ENCODE measurements at regions not wholly inside any gene's neighbourhood (a gene's known extent, or its start where the extent isn't known, plus 50 kb on each side); places are given as distances from the start of the nearest gene placed in this dataset.
"Not testable (repeated sequence)": the region's sequence is repeated elsewhere in the genome, so short reads cannot be mapped to it uniquely, and the experiment has no call there.

DNA sequence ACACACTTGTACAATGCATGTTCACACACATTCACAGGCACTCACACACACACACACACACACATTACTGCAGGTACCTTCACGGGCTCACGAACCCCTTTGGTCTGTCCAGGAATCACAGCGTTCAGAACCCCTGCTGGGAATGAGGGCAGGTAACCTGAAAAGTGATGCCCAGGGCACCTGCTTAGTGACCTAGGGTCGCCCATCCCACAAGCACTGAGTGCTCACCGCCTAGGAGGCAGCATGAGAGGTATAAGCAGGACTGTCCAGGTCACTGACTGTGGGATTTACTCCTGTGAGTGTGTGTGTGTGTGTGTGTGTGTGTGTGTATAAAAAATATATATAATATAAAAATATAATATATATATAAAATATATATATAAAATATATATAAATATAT is 150.9 kb downstream of the GALR1 start:
- DNase-seq (ENCODE audit: low read depth) = no peak
- TF ChIP-seq, protein P1, sequence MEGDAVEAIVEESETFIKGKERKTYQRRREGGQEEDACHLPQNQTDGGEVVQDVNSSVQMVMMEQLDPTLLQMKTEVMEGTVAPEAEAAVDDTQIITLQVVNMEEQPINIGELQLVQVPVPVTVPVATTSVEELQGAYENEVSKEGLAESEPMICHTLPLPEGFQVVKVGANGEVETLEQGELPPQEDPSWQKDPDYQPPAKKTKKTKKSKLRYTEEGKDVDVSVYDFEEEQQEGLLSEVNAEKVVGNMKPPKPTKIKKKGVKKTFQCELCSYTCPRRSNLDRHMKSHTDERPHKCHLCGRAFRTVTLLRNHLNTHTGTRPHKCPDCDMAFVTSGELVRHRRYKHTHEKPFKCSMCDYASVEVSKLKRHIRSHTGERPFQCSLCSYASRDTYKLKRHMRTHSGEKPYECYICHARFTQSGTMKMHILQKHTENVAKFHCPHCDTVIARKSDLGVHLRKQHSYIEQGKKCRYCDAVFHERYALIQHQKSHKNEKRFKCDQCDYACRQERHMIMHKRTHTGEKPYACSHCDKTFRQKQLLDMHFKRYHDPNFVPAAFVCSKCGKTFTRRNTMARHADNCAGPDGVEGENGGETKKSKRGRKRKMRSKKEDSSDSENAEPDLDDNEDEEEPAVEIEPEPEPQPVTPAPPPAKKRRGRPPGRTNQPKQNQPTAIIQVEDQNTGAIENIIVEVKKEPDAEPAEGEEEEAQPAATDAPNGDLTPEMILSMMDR (conservative IDR thresholded peaks at IDR 0.05; ENCODE audit: low read depth, low read length) = no peak
- no peak overlapping the region for H3K4me3 ChIP-seq (ENCODE audit: low read depth, low read length)

DNA sequence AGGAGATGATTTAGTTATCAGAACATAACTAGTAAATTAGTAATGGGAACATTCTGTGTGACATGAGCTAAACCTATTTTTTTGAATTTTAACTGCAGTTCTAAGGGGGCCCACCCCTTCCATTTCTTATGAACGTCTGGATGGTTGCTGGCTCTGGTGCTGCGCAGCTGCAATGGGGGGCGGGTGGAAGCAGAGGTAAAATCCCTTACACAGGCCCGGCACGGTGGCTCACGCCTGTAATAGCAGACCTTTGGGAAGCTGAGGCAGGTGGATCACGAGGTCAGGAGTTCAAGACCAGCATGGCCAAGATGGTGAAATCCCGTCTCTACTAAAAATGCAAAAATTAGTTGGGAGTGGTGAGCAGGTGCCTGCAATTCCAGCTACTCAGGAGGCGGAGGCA is 151.5 kb downstream of the GALR1 start:
- no peak overlapping the region for H3K4me3 ChIP-seq (ENCODE audit: low read depth, low read length)
- DNase-seq (ENCODE audit: low read depth) = no peak
- TF ChIP-seq, protein P1 (conservative IDR thresholded peaks at IDR 0.05; ENCODE audit: low read depth, low read length) = no peak

DNA sequence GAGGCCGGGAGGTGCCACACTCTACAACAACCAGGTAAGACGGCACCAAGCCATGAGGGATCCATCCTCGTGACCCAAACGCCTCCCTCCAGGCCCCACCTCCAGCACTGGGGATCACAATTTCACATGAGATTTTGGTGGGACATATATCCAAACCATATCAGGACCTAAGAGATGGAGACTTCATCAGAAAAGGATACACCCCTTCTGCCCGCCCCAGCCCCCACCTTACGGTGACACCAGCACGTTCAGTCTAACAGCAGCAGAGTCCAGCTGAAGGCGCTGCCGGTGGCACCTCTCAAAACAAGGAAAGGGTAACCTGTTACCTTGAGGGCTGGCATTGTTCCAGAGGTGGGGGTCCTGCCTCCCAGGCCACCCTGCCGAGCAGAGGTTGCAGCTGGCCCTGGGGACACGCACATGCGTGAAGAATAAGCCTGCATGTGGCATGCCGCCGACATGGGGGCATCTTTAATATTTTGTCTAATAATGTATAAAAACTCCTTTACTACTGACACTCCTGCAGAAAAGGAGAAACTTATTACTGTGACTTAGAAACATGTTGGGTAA is 154.4 kb downstream of the GALR1 start:
- H3K4me3 ChIP-seq (ENCODE audit: low read depth, low read length) = no peak overlapping the region
- DNase-seq (ENCODE audit: low read depth) = no peak
- TF ChIP-seq, protein P1 (conservative IDR thresholded peaks at IDR 0.05; ENCODE audit: low read depth, low read length) = no peak

GRCh38 chr18:77405096-77405495 is 155.4 kb downstream of the GALR1 start:
- H3K4me3 ChIP-seq (ENCODE audit: low read depth, low read length) = no peak overlapping the region
- no peak for DNase-seq (ENCODE audit: low read depth)
- TF ChIP-seq, protein P1 (conservative IDR thresholded peaks at IDR 0.05; ENCODE audit: low read depth, low read length) = no peak

DNA sequence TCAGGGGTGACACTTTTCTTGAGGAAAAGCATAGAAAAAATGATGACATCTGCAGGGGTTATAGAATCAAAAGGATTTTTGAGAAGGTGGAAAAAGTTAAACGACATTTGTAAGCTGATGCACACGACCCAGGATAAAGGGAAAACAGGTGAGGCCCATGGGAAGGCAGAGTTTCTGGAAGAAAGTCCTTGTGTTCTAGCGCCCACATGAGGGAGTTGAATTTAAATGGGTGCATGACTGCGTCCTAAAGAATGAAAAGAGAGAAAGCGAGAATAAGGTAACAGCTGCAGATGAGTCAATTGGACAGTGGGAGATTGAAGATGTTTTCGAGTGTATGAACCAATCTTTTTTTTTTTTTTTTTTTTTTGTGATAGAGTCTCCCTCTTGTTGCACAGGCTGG is 158.1 kb downstream of the GALR1 start:
- TF ChIP-seq, protein P1 (conservative IDR thresholded peaks at IDR 0.05; ENCODE audit: low read depth, low read length) = peak; percentile 15
- no peak overlapping the region for H3K4me3 ChIP-seq (ENCODE audit: low read depth, low read length)
- no peak for DNase-seq (ENCODE audit: low read depth)

GRCh38 chr18:77421546-77421945 is 171.9 kb downstream of the GALR1 start:
- not testable (repeated sequence) for H3K4me3 ChIP-seq (ENCODE audit: low read depth, low read length); DNase-seq (ENCODE audit: low read depth)

DNA sequence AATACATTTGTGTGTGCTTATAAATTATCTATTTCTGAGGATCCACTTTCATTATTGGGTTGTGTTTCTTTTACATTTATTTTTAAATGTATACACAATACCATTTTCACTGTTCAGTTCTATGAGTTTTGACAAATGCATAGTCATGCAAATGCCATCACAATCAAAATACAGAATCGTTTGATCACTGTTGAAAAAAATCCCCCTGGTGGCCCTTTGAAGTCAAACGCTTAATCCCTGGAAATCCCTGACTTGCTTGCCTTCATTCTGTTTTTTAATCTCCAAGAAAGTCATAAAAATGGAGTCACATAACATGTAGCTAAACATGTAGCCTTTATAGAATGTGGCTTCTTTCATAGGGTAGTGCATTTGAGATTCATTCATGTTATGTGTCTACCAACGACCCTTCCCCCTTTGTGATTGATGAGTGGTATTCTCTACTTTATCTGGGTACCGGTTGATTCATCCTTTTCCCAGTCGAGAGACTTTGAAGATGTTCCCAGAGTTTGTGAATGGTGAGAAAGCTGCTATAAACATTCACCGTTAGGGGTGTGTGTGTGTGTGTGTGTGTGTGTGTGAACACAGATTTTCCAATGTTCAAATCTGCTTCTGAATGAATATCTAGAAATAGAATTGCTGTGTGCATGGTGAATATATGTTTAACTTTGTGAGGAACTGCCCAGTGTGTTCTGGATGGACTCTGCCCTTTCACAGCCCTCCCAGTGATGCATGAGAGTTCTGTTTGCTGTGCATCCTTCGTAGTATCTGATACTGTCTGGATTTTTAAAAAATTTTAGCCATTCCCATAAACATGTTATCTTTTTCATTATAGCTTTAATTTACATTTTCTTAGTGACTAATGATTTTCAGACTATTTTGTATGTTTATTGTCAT is 173.6 kb downstream of the GALR1 start:
- TF ChIP-seq, protein P1 (conservative IDR thresholded peaks at IDR 0.05; ENCODE audit: low read depth, low read length) = peak; percentile 41
- peak; percentile 13 for DNase-seq (ENCODE audit: low read depth)
- no peak overlapping the region for H3K4me3 ChIP-seq (ENCODE audit: low read depth, low read length)
